ENCODE measurements at regions not wholly inside any gene's neighbourhood (a gene's known extent, or its start where the extent isn't known, plus 50 kb on each side); places are given as distances from the start of the nearest gene placed in this dataset.

DNA sequence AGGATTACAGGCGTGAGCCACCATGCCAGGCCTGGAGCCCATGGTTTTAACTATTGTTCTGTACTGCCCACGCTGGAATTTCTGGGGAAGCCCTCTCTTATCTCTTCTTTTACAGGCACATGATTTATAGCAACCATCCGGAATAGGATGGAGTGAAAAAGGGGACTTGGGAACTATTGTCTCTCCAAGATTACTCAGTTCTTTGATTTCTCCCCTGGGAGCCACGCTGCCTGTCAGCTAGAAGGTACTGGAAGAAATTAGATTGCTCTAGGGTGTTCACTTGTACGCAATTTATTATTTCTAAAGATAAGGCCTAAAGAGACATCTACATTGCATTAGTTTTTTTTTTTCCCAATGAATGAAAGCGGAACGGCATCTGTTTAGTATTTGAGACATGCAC, 65.6 kb upstream of the PTPRJ start:
- H3K27me3 ChIP-seq (ENCODE audit: control insufficient read depth, insufficient read depth, low read length): no peaks in the 10 kb centered on the region
- CTCF ChIA-PET: no interaction called here
- no TSS peak for BruUV-seq (replicated peaks)
- TF ChIP-seq, protein P1, sequence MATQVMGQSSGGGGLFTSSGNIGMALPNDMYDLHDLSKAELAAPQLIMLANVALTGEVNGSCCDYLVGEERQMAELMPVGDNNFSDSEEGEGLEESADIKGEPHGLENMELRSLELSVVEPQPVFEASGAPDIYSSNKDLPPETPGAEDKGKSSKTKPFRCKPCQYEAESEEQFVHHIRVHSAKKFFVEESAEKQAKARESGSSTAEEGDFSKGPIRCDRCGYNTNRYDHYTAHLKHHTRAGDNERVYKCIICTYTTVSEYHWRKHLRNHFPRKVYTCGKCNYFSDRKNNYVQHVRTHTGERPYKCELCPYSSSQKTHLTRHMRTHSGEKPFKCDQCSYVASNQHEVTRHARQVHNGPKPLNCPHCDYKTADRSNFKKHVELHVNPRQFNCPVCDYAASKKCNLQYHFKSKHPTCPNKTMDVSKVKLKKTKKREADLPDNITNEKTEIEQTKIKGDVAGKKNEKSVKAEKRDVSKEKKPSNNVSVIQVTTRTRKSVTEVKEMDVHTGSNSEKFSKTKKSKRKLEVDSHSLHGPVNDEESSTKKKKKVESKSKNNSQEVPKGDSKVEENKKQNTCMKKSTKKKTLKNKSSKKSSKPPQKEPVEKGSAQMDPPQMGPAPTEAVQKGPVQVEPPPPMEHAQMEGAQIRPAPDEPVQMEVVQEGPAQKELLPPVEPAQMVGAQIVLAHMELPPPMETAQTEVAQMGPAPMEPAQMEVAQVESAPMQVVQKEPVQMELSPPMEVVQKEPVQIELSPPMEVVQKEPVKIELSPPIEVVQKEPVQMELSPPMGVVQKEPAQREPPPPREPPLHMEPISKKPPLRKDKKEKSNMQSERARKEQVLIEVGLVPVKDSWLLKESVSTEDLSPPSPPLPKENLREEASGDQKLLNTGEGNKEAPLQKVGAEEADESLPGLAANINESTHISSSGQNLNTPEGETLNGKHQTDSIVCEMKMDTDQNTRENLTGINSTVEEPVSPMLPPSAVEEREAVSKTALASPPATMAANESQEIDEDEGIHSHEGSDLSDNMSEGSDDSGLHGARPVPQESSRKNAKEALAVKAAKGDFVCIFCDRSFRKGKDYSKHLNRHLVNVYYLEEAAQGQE (IDR thresholded peaks at IDR 0.05; ENCODE audit: insufficient read depth in 1 of 2, low read depth in 2 of 2, low read length in 1 of 2): no peak
- no peak for TF ChIP-seq POLR2AphosphoS5 (IDR thresholded peaks at IDR 0.05; ENCODE audit: low read depth, low read length)
- no peak for TF ChIP-seq TCF7L2 (IDR thresholded peaks at IDR 0.05; ENCODE audit: low read depth, low read length)
- no peaks in the 10 kb centered on the region for H3K9me3 ChIP-seq (ENCODE audit: control insufficient read depth, insufficient read depth, low read depth, low read length)
- no peak for DNase-seq (ENCODE audit: low read depth, low spot score)
- H3K4me1 ChIP-seq (ENCODE audit: control insufficient read depth, insufficient read depth, low read length): peaks cover 33% of the 10 kb centered on the region
- no peak for ATAC-seq
- POLR2A ChIA-PET: interaction anchor here (0.6 kb wide), 1 partner anchor 20 kb away, joined by 3 read pairs; no protein-coding TSS in a partner anchor
- no peak overlapping the region for H3K4me3 ChIP-seq (ENCODE audit: low read depth in 2 of 2, low read length in 2 of 2)
- intact Hi-C loops (cut with micrococcal nuclease; ENCODE audit: unreplicated experiment): no loop called here
- in situ Hi-C loops (cut with HindIII; ENCODE audit: low pct_unique_long_range_greater_than_20kb, low sequenced_read_pairs): no loop called here
- H3K36me3 ChIP-seq (ENCODE audit: control insufficient read depth, insufficient read depth, low read length): no peaks in the 10 kb centered on the region
- H3K27ac ChIP-seq (ENCODE audit: low read length): peak overlapping the region; percentile 34; the same call in 1 of the 2 replicates

DNA sequence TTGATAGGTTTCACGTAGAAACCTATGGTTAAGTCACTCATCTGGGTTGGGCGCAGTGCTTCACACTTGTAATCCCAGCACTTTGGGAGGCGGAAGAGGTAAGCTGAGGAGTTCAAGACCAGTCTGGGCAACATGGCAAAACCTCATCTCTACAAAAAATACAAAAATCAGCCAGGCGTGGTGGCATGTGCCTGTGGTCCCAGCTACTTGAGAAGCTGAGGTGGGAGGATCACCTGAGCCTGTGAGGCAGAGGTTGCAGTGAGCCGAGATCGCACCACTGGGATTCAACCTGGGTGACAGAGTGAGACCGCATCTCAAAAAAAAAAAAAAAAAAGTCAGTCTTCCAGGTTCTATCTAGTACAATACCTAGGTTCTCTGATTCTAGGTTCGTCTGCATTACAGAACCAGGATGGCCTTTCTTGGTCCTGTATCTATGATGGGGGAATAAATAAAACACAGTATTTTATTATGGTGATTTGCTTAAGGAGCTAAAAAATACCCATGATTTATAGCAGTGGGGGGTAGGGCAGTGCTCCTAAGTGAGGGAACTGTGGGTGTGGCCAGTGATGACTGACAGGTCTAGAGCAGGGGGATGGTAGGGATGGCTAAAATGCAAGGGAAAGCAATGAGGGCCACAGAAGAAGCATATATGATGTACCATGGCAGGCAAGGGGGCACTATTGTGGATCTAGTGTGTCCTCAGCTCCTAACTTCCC, 65.5 kb upstream of the NUP160 start:
- no peaks in the 10 kb centered on the region for H3K27me3 ChIP-seq (ENCODE audit: control insufficient read depth, insufficient read depth, low read length)
- DNase-seq (ENCODE audit: low read depth, low spot score): no peak
- in situ Hi-C loops (cut with HindIII; ENCODE audit: low pct_unique_long_range_greater_than_20kb, low sequenced_read_pairs) (no loop called here), intact Hi-C loops (cut with micrococcal nuclease; ENCODE audit: unreplicated experiment) (no loop called here)
- ATAC-seq: no peak
- no TSS peak for BruUV-seq (replicated peaks)
- H3K4me1 ChIP-seq (ENCODE audit: control insufficient read depth, insufficient read depth, low read length): peaks cover 23% of the 10 kb centered on the region
- POLR2A ChIA-PET: interaction anchor here (0.6 kb wide), 1 partner anchor 21 kb away, joined by 3 read pairs; no protein-coding TSS in a partner anchor
- H3K9me3 ChIP-seq (ENCODE audit: control insufficient read depth, insufficient read depth, low read depth, low read length): no peaks in the 10 kb centered on the region
- CTCF ChIA-PET: no interaction called here
- TF ChIP-seq, protein P1 (IDR thresholded peaks at IDR 0.05; ENCODE audit: insufficient read depth in 1 of 2, low read depth in 2 of 2, low read length in 1 of 2): no peak
- TF ChIP-seq POLR2AphosphoS5 (IDR thresholded peaks at IDR 0.05; ENCODE audit: low read depth, low read length): no peak
- no peak for TF ChIP-seq SIN3A (IDR thresholded peaks at IDR 0.05; ENCODE audit: borderline replicate concordance, insufficient read depth, low read depth, low read length)
- TF ChIP-seq, protein P2, sequence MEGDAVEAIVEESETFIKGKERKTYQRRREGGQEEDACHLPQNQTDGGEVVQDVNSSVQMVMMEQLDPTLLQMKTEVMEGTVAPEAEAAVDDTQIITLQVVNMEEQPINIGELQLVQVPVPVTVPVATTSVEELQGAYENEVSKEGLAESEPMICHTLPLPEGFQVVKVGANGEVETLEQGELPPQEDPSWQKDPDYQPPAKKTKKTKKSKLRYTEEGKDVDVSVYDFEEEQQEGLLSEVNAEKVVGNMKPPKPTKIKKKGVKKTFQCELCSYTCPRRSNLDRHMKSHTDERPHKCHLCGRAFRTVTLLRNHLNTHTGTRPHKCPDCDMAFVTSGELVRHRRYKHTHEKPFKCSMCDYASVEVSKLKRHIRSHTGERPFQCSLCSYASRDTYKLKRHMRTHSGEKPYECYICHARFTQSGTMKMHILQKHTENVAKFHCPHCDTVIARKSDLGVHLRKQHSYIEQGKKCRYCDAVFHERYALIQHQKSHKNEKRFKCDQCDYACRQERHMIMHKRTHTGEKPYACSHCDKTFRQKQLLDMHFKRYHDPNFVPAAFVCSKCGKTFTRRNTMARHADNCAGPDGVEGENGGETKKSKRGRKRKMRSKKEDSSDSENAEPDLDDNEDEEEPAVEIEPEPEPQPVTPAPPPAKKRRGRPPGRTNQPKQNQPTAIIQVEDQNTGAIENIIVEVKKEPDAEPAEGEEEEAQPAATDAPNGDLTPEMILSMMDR (IDR thresholded peaks at IDR 0.05): no peak
- no peak for TF ChIP-seq TCF7L2 (IDR thresholded peaks at IDR 0.05; ENCODE audit: low read depth, low read length)
- H3K4me3 ChIP-seq (ENCODE audit: low read depth in 2 of 2, low read length in 2 of 2): no peak overlapping the region
- H3K36me3 ChIP-seq (ENCODE audit: control insufficient read depth, insufficient read depth, low read length): no peaks in the 10 kb centered on the region
- no peak overlapping the region for H3K27ac ChIP-seq (ENCODE audit: low read length)
